CD4-positive, CD25-positive, alpha-beta regulatory T cell (primary cell): ENCODE measurements at regions not wholly inside any gene's neighbourhood (a gene's known extent, or its start where the extent isn't known, plus 50 kb on each side); places are given as distances from the start of the nearest gene placed in this dataset.
"Not testable (repeated sequence)": the region's sequence is repeated elsewhere in the genome, so short reads cannot be mapped to it uniquely, and the experiment has no call there.

Experiments used
- ATAC-seq, 2 donors: fragments of 150-1000 bp; cut with Tn5 transposase; one replicate each; pipeline ENCODE4 v1.10.0; 2021; ENCODE audit warnings: low read depth in 2 of 2, moderate number of reproducible peaks in 2 of 2, moderate library complexity in 1 of 2
- DNase-seq, 3 donors: peaks; one replicate each; pipeline versions ENCODE4 v3.0.0 to v3.0.0-alpha.2; 2012 to 2022; ENCODE audit warnings: mixed read lengths in 1 of 3
- H3K27ac ChIP-seq: one replicate; pipeline ENCODE4 v1.7.0; 2013; ENCODE audit warnings: mild to moderate bottlenecking, low read length; ENCODE audit not compliant: insufficient read depth, poor library complexity, severe bottlenecking
- H3K27me3 ChIP-seq: one replicate; pipeline ENCODE4 v1.7.0; 2013; ENCODE audit warnings: low read length; ENCODE audit not compliant: control insufficient read depth, insufficient read depth
- H3K36me3 ChIP-seq: one replicate; pipeline ENCODE4 v1.7.0; 2013; ENCODE audit warnings: mild to moderate bottlenecking, low read length, moderate library complexity; ENCODE audit not compliant: control insufficient read depth, insufficient read depth
- H3K4me1 ChIP-seq: 2 replicates; pipeline ENCODE4 v1.7.0; 2013; ENCODE audit warnings: mild to moderate bottlenecking, low read length; ENCODE audit not compliant: insufficient read depth, control insufficient read depth, poor library complexity, severe bottlenecking
- H3K4me3 ChIP-seq: one replicate; pipeline ENCODE4 v1.7.0; 2013; ENCODE audit warnings: low read depth, mild to moderate bottlenecking, low read length, moderate library complexity
- H3K9me3 ChIP-seq, 2 experiments: 1 replicate in 1 of 2; 2 replicates in 1 of 2; pipeline ENCODE4 v1.7.0; 2013; ENCODE audit warnings: low read length in 2 of 2, mild to moderate bottlenecking in 1 of 2, moderate library complexity in 1 of 2; ENCODE audit not compliant: control insufficient read depth in 2 of 2
- H3K27ac Mint-ChIP-seq, 3 donors: one replicate each; pipeline ENCODE4 v1.8.0; 2020 to 2022; ENCODE audit warnings: mild to moderate bottlenecking in 3 of 3, mixed read lengths in 3 of 3, moderate library complexity in 2 of 3
- H3K27me3 Mint-ChIP-seq: one replicate; pipeline ENCODE4 v1.8.0; 2022; ENCODE audit warnings: mild to moderate bottlenecking, mixed read lengths
- H3K36me3 Mint-ChIP-seq: one replicate; pipeline ENCODE4 v1.8.0; 2020; ENCODE audit warnings: mixed read lengths
- H3K4me1 Mint-ChIP-seq, 4 donors: one replicate each; pipeline ENCODE4 v1.8.0; 2020 to 2022; ENCODE audit warnings: mixed read lengths in 4 of 4, mild to moderate bottlenecking in 1 of 4
- H3K4me3 Mint-ChIP-seq, 4 donors: one replicate each; pipeline ENCODE4 v1.8.0; 2020 to 2022; ENCODE audit warnings: mild to moderate bottlenecking in 4 of 4, mixed read lengths in 4 of 4, moderate library complexity in 3 of 4
- H3K9me3 Mint-ChIP-seq, 7 donors: one replicate each; pipeline ENCODE4 v1.8.0; 2020 to 2022; ENCODE audit warnings: mixed read lengths in 7 of 7, mild to moderate bottlenecking in 3 of 7, moderate library complexity in 2 of 7

GRCh38 chr7:125193263-125193662 lies 263.6 kb upstream of the POT1 start:
- Histone ChIP-seq H3K27ac (no peak overlapping the region), H3K36me3 (no peaks in the 10 kb centered on the region), H3K4me1 (no peaks in the 10 kb centered on the region), H3K9me3 (peaks cover 0 to 4% of the 10 kb centered on the region in 2 experiments), H3K4me3 (no peak overlapping the region), H3K27me3 (no peaks in the 10 kb centered on the region)
- no peaks in the 10 kb centered on the region for H3K36me3 Mint-ChIP-seq
- H3K4me3 Mint-ChIP-seq, result no peak overlapping the region
- H3K27me3 Mint-ChIP-seq, result no peaks in the 10 kb centered on the region
- H3K9me3 Mint-ChIP-seq, result peaks cover 0 to 19% (median 6%) of the 10 kb centered on the region in 7 donors
- ATAC-seq (no peak), DNase-seq (no peak)
- H3K4me1 Mint-ChIP-seq, result no peaks in the 10 kb centered on the region
- H3K27ac Mint-ChIP-seq, result no peak overlapping the region

- H3K9me3 Mint-ChIP-seq, result peaks cover 0 to 8% (median 5%) of the 10 kb centered on the region in 7 donors
- no peaks in the 10 kb centered on the region for H3K4me1 Mint-ChIP-seq
Measured at GRCh38 chr7:125184801-125185200, 255.2 kb upstream of the POT1 start.

GRCh38 chr7:125181569-125182267 lies 252.1 kb upstream of the POT1 start:
- not testable (repeated sequence) for H3K4me3 ChIP-seq, H3K4me3 Mint-ChIP-seq, H3K27ac ChIP-seq, ATAC-seq, H3K4me1 ChIP-seq, H3K36me3 ChIP-seq, H3K36me3 Mint-ChIP-seq, DNase-seq, H3K27me3 ChIP-seq, H3K27ac Mint-ChIP-seq, H3K4me1 Mint-ChIP-seq, H3K27me3 Mint-ChIP-seq, H3K9me3 ChIP-seq
- H3K9me3 Mint-ChIP-seq, result peaks cover 0 to 13% (median 6%) of the 10 kb centered on the region in 7 donors

More at GRCh38 chr7:125184801-125185200, 255.2 kb upstream of the POT1 start:
- Histone ChIP-seq H3K4me1 (no peaks in the 10 kb centered on the region), H3K27me3 (no peaks in the 10 kb centered on the region), H3K4me3 (no peak overlapping the region), H3K27ac (no peak overlapping the region), H3K36me3 (no peaks in the 10 kb centered on the region), H3K9me3 (peaks cover 0 to 2% of the 10 kb centered on the region in 2 experiments)
- H3K36me3 Mint-ChIP-seq, result no peaks in the 10 kb centered on the region
- H3K27me3 Mint-ChIP-seq, result no peaks in the 10 kb centered on the region
- no peak for ATAC-seq
- H3K4me3 Mint-ChIP-seq, result no peak overlapping the region
- no peak overlapping the region for H3K27ac Mint-ChIP-seq
- no peak for DNase-seq

GRCh38 chr7:125173571-125173970 lies 243.9 kb upstream of the POT1 start:
- H3K27ac Mint-ChIP-seq, result no peak overlapping the region
- H3K27ac ChIP-seq, result no peak overlapping the region

GRCh38 chr7:125169088-125169487 lies 239.5 kb upstream of the POT1 start:
- H3K36me3 Mint-ChIP-seq, result no peaks in the 10 kb centered on the region
- DNase-seq (no peak), ATAC-seq (no peak)
- H3K27ac Mint-ChIP-seq, result no peak overlapping the region
- no peaks in the 10 kb centered on the region for H3K27me3 ChIP-seq
- H3K9me3 Mint-ChIP-seq, result peaks cover 0 to 7% (median 1%) of the 10 kb centered on the region in 7 donors
- no peaks in the 10 kb centered on the region for H3K36me3 ChIP-seq
- H3K4me1 ChIP-seq, result no peaks in the 10 kb centered on the region
- no peaks in the 10 kb centered on the region for H3K9me3 ChIP-seq
- no peaks in the 10 kb centered on the region for H3K4me1 Mint-ChIP-seq
- no peak overlapping the region for H3K27ac ChIP-seq
- no peaks in the 10 kb centered on the region for H3K27me3 Mint-ChIP-seq
- H3K4me3 Mint-ChIP-seq, result no peak overlapping the region
- H3K4me3 ChIP-seq, result no peak overlapping the region

More at GRCh38 chr7:125173571-125173970, 243.9 kb upstream of the POT1 start:
- DNase-seq (no peak), ATAC-seq (no peak)
- Histone ChIP-seq H3K9me3 (no peaks in the 10 kb centered on the region), H3K4me1 (no peaks in the 10 kb centered on the region), H3K27me3 (no peaks in the 10 kb centered on the region), H3K4me3 (no peak overlapping the region), H3K36me3 (no peaks in the 10 kb centered on the region)
- H3K4me1 Mint-ChIP-seq, result no peaks in the 10 kb centered on the region
- no peak overlapping the region for H3K4me3 Mint-ChIP-seq
- H3K36me3 Mint-ChIP-seq, result no peaks in the 10 kb centered on the region
- H3K9me3 Mint-ChIP-seq, result peaks cover 0 to 8% (median 1%) of the 10 kb centered on the region in 7 donors
- no peaks in the 10 kb centered on the region for H3K27me3 Mint-ChIP-seq

- Histone ChIP-seq H3K9me3 (no peaks in the 10 kb centered on the region), H3K4me1 (no peaks in the 10 kb centered on the region), H3K27ac (no peak overlapping the region), H3K27me3 (no peaks in the 10 kb centered on the region), H3K4me3 (no peak overlapping the region), H3K36me3 (no peaks in the 10 kb centered on the region)
- Mint-ChIP-seq H3K27ac (no peak overlapping the region), H3K9me3 (peaks cover 0 to 4% (median 1%) of the 10 kb centered on the region in 7 donors), H3K4me3 (no peak overlapping the region), H3K4me1 (no peaks in the 10 kb centered on the region), H3K27me3 (no peaks in the 10 kb centered on the region), H3K36me3 (no peaks in the 10 kb centered on the region)
- DNase-seq (no peak), ATAC-seq (no peak)
Measured at GRCh38 chr7:125154930-125155329, 225.3 kb upstream of the POT1 start.

- ATAC-seq, result no peak
- no peak overlapping the region for H3K27ac ChIP-seq
Measured at GRCh38 chr7:125149151-125149550, 219.5 kb upstream of the POT1 start.

GRCh38 chr7:125147047-125147446 lies 217.4 kb upstream of the POT1 start:
- H3K27ac Mint-ChIP-seq, result no peak overlapping the region
- no peaks in the 10 kb centered on the region for H3K36me3 Mint-ChIP-seq
- H3K9me3 Mint-ChIP-seq, result peaks cover 0 to 1% (median 0%) of the 10 kb centered on the region in 7 donors
- H3K4me1 Mint-ChIP-seq, result no peaks in the 10 kb centered on the region
- Histone ChIP-seq H3K36me3 (no peaks in the 10 kb centered on the region), H3K27ac (no peak overlapping the region), H3K4me3 (no peak overlapping the region), H3K9me3 (no peaks in the 10 kb centered on the region), H3K27me3 (no peaks in the 10 kb centered on the region), H3K4me1 (no peaks in the 10 kb centered on the region)
- no peak for ATAC-seq
- DNase-seq, result no peak
- no peak overlapping the region for H3K4me3 Mint-ChIP-seq
- H3K27me3 Mint-ChIP-seq, result no peaks in the 10 kb centered on the region

More at GRCh38 chr7:125149151-125149550, 219.5 kb upstream of the POT1 start:
- Histone ChIP-seq H3K4me3 (no peak overlapping the region), H3K9me3 (no peaks in the 10 kb centered on the region), H3K27me3 (no peaks in the 10 kb centered on the region), H3K4me1 (no peaks in the 10 kb centered on the region), H3K36me3 (no peaks in the 10 kb centered on the region)
- Mint-ChIP-seq H3K27me3 (no peaks in the 10 kb centered on the region), H3K4me3 (no peak overlapping the region), H3K9me3 (peaks cover 0 to 3% (median 0%) of the 10 kb centered on the region in 7 donors), H3K36me3 (no peaks in the 10 kb centered on the region), H3K4me1 (no peaks in the 10 kb centered on the region), H3K27ac (no peak overlapping the region)
- no peak for DNase-seq
